CD4-positive, alpha-beta T cell treated with Interferon alpha-2 for 1 hour (primary cell): ENCODE measurements at regions not wholly inside any gene's neighbourhood (a gene's known extent, or its start where the extent isn't known, plus 50 kb on each side); places are given as distances from the start of the nearest gene placed in this dataset.
"Not testable (repeated sequence)": the region's sequence is repeated elsewhere in the genome, so short reads cannot be mapped to it uniquely, and the experiment has no call there.

Experiments used
- DNase-seq, 2 donors: peaks; one replicate each; pipeline ENCODE4 v3.0.0-alpha.2; 2020 to 2022

DNA sequence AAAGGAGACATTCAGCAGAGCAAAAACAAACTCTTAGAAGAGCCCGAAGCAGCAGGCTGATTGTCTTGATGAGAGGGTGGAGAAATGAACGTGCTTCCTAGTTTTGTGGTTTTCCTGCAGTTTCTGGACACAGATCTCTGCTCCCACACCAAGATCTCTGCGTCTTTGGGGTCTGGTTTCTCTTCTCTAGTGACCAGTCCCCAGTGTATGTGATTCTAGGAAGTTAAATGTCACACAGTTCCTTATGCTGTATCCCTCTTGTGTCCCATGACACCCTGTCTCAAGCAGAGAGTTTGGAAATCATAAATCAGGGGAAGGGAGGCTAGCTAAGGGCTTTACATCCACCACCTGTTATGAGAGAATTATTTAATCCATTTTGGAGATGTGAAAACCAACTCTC lies 55.4 kb upstream of the KLF14 start:
- DNase-seq = no peak

DNA sequence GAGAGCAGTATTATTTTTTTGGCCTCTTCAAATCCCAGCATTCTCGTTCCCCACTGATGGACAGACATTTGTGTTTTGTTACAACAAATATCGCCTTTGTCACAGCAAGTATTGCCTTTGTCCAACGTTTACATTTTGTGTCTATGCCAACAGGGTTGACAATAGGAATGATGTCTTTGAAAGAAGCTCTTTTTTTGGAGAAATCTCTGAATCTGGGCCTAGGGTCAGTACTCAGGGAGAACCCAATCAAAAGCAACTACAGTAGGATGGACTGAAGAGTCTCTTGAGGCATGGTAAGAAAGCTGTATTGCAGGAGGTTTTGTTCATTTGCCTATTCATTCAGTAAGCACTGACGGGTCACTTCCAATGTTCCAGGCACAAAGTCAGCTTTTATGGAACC lies 57.7 kb upstream of the KLF14 start:
- DNase-seq = no peak

DNA sequence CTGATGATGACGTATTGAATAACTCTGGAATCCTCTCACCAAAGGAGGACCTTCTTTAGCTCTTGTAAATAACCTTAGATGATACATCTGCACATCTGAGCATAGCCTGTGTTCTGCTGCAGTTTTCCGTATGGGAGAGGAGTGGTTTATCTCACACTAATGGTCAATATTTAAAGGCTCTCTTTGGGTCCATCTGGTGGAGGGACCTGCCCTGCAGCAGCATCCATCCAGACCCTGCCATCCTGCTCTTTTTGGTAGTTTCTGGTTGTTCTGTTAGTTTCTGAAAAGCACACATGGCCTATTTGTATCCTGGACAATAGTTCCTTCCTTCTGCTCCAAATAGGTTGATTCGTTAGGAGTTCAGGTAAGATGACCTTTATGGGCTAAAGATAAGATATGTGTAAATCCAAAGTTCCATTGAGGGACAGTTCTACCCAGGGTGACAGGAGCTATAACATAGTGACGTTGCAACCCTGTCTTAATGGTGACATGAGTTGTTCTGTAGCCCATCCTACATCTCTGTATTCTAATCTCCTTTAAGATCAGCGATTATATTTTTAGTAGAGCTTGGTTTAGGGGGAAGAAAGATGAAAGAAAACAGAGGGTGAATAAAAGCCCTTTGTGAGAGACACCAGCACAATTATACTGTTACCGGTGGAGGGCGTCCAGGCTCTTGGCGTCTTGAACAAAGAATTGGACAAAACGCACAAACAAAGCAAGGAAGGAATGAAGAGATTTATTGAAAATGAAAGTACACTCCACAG lies 60.0 kb upstream of the KLF14 start:
- DNase-seq = no peak

DNA sequence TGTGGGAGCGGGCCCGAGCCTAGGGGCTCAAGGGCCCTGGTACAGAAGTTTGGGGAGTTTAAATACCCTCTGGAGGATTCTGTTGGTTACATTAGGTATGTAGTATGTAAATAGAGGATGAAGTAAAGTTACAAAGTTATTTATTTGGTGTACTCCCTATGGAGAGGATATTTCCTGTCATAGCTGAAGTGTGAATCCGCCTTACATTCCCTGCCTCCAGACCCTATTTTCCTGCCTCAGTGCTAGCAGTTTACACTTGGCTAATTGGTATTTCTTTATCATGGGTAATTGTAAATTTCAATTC lies 60.6 kb upstream of the KLF14 start:
- no peak for DNase-seq

DNA sequence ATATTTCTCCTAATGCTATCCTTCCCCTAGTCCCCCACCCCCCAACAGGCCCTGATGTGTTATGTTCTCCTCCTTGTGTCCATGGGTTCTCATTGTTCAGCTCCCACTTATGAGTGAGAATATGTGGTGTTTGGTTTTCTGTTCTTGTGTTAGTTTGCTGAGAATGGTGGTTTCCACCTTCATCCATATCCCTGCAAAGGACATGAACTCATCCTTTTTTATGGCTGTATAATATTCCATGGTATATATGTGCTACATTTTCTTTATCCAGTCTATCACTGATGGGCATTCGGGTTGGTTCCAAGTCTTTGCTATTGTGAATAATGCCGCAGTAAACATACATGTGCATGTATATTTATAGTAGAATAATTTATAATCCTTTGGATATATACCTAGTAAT lies 62.4 kb upstream of the KLF14 start:
- not testable (repeated sequence) for DNase-seq

DNA sequence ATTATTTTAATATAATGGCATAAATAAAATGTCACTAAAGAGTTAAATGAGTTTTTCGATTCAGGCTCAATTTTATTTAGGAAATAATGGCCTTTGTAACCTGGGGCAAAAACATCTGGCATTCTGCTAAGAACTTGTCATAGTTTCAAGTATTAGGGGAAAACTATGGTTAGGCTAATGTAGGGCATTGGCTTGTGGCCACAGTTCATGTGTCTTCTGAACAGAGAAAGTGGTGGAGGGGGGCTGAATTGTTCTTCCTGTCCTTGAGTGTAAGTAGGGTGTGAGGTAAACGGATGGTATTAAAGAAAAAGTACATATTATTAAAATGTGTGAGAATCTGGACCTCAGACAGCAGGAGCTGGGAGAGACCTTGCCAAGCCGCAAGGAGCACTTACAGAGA lies 69.1 kb upstream of the KLF14 start:
- DNase-seq = no peak

DNA sequence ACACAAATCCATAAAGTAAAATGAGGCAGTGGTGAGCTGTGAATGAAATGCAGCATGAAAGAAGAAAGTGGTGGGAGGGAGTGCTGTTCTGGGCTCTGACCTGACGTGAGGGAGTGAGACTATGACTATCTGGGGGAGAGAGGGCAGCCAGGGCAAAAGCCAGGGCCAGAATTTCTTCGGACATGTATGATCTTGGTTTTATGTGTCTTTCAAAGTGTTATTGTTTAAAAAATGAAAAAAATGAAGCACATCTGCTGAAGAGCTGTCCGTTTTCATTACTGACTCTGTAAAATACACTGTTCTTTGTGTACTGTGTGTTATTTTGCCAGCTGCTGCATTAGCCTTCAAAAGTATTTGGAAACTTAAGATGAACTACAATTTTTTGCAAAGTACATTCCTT lies 70.2 kb upstream of the KLF14 start:
- no peak for DNase-seq

DNA sequence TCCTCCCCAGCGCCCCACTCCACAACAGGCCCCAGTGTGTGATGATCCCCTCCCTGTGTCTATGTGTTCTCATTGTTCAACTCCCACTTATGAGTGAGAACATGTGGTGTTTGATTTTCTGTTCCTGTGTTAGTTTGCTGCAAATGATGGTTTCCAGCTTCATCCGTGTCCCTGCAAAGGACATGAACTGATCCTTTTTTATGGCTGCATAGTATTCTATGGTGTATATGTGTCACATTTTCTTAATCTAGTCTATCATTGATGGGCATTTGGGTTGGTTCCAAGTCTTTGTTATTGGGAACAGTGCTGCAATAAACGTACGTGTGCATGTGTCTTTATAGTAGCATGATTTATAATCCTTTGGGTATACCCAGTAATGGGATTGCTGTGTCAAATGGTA lies 78.8 kb upstream of the KLF14 start:
- not testable (repeated sequence) for DNase-seq

DNA sequence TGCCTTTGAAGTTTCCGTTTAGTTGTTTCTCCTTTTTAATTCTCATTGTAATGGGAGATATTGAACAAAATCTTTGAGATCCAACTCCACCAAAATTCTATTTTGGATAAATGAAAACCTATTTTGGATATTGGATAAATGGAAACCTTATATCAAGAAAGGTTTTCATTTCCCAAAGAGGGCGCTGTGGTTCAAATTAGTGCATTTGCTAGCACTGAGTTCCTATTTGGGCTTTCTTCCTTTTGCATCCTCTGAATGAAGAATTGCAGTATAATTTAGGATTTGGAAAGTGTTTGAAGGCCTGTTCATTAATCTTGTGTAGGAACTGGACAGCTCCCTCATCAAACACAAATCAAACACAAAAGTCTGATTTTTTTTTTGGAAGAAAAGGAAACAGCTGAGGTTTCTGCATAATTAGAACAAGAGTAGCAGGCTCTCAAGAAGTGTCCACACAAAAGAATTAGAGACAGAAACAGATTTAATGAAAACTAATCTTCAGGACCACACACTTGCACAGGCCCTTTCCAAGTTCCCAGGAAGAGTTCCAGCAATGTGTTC lies 80.8 kb upstream of the KLF14 start:
- DNase-seq = peak in 1 of 2 donors; percentile 18

DNA sequence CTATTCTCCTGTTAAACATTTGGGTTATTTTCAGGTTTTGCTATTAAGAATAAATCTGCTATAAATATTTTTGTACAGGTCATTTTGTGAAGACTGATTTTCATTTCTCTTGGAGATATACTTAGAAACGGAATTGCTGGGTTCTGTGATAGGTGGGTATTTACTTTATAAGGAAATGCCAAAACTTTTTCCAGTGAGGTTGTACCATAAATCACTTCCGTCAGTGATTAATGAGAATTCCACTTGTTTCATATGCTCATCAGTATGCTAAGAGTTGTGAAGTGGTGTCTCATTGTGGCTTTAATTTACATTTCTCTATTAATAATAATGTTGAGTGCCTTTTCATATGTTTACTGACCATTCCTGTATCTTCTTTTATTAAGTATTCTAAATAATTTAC lies 84.0 kb upstream of the KLF14 start:
- no peak for DNase-seq

DNA sequence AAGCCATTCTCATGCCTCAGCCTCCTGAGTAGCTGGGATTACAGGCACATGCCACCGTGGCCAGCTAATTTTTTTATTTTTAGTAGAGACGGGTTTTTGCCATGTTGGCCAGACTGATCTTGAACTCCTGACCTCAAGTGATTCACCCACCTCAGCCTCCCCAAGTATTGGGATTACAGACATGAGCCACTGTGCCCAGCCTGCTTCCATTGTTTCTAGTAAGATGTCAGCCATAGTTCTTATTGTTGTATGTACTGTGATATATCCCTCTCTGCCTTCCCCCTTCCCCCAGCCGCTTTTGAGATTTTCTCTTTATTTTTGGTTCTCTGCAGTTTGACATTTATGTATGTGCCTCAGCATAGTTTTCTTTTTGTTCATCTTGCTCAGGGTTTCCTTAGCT lies 87.9 kb upstream of the KLF14 start:
- no peak for DNase-seq

DNA sequence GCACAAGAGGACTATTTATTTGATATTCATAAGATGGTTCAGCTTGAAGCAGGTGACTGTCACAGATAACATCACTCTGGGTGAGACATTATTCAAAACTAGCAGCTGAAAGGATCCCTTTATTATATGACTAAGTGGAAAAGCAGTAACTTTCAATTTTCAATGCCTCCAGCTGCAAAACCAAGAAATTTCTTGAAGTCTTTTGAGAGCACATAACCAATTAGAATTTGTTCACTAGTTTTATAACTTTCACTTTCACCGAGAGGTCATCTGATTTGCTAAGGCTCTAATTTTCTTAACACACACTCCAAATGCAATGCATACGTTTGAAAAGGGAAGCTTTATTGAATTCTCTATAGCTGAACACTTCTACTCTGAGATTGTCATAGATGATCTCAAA lies 88.6 kb upstream of the KLF14 start:
- DNase-seq = no peak

DNA sequence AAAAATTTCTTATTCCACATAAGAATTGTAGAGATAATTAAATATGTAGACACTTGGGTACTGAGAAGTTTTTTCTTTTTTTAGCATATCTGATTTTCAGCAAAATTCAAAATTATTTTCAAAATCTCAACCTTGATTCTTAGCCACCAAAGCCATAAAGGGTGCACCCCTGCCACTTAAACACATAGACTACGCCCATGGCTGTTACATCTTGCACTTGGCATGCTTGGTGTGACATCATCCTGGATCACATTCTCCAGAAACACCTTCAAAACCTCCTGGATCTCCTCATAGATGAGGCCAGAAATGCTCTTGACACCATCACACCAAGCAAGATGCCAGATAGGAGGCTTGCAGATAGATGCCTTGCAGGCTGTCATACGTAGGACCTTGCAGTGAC lies 89.1 kb upstream of the KLF14 start:
- no peak for DNase-seq

DNA sequence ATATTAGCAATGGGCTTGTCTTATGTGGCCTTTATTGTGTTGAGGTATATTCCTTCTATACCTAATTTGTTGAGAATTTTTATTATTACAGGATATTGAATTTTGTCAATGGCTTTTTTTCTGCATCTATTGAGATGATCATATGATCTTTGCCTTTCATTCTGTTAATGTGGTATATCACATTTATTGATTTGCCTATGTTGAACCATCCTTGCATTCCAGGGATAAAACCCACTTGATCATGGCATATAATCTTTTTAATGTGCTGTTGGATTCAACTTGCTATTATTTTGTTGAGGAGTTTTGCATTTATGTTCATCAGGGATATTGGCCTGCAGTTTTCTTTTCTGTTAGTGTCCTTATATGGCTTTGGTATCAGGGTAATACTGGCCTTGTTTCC lies 91.8 kb upstream of the KLF14 start:
- no peak for DNase-seq

DNA sequence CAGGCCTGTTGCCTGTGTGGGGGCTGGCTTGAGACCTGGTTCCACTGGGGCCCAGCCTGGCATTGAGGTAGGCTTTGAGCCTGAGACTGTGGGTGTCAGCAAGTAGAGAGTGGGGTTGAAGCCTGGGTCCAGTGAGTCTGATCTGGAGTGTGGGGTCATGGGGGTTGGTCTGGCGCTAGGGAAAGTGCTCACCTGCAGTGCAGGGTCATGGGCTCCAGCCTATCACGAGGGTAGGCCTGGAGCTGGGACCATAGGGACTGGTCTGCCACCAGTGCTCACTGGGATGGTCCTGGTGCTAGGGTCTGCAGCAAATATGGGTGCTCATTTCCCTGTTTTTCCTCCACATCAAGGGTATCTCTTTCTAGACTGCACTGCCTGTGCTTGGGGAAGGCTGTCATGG lies 95.4 kb upstream of the KLF14 start:
- DNase-seq = no peak

DNA sequence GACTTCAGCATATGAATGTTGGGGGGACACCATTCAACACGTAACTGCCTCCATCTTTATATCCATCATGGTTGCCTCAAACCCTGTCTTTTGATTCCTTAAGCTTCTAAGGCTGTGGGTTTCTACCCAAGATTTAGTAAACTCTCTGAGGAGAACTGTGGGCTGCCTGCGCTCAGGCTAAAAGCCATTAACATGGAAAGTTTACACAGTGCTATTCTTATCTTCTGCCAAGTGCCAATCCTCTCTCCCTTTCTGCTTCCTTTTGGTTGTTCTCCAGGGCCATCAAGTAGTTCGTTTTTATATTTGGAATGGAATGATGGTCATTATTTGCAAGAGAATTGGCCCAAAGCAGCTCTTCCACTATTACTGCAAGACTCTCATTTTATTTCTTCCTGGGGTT lies 97.3 kb upstream of the KLF14 start:
- no peak for DNase-seq

DNA sequence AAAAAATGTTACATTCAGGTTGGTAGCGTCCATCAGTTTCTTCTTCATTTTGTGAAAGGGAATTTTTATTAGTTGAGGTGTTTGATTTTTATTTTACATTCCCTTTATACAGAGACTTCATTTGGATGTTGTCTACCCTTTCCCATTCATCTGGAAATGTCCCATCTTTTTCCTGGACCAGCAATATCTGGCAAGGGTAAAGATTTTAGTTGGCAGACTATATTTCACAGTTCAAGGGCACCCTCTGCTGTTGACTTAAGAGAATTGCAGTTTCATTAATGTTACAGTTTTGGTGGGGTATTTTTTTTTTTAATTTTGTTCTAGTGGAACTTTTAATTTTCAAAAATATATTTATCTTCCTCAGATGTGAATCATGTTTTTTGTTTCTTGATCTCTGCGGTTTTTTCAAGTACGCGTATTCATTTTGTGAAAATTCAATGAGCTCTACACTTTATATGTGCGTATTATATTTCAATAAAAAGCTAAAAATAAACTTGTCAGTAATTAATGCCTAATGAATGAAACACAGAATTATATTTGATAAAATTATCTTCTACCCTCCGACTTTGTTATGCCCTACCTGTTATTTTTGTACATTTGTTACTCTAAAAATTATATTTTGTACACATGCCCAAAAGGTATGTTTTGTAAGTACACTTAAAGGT lies 97.9 kb upstream of the KLF14 start:
- peak in 1 of 2 donors; percentile 40 for DNase-seq

DNA sequence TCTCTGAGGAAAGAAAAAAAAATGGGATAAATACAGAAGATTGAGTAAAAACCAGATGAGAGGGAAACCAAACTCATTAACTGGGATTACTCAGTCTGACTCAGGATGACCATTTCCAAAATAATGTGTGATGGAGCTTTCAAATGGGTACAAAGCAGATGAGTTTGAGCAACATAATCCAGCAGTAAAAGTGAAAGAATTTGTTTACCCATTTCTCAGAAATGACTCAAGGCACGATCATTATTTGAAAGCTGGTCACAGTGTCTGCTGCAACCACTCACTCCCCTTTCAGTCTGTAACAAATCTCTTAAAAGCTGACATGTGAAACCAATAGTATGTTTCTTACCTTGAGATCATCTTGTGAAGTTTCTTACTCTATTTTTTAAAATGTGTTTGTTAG lies 104.7 kb upstream of the KLF14 start:
- DNase-seq = no peak

DNA sequence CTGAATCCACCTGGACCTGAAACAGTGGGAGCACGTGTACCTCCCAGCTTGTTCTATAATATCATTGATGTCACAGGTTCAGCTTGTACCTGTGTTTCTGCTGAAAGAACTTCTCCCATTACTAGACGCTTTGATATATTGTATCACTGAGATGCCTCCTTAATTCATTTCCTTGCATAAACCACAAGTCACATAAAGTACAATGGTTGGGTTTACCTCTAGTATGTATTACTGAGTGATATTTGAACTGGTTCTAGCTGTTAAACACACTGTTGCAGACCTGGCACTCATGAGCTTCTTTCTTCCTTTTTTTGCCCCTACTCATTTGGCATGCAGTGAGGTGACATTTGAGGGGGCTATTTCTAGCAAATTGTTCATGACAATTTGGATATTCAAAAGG lies 106.6 kb upstream of the KLF14 start:
- DNase-seq = no peak

DNA sequence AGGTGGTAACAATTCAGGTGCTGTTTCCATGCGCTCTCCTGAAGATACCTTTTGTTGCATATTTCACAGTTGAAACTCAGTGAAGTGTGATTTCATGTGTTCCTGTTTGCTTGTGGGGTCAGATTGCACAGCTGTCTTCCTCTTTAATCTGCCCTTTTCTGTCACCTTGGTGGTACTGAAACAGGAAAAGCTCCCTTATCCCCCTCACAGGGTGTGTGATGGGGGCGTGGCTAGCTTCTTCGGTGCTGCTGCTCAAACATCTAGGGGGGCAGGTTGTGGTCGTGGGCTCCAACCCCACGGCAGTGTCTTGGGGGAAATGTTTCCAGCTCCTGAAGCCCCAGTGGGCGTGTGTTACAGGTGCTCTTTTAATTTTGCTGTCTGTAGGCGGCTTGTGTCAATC lies 107.4 kb upstream of the KLF14 start:
- no peak for DNase-seq

DNA sequence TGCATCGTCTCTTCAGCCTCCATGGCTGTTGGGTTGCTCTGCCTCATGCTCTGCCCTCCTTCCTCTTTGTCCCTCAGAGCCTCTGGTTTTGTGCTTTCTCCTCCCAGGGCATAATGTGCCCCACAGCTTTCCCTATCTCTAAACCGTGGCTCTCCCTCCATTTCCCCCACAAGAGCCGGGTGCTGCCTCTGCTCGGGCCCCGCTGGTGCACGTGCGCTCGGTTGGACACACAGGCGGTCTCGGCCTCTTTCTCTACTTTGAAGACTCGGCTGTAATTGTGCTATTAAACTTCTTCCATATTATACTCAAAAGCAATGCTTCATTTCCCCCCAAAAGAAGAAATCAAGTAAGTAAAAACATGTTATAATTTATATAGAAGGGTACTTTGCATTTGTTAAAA lies 109.7 kb upstream of the KLF14 start:
- DNase-seq = no peak

DNA sequence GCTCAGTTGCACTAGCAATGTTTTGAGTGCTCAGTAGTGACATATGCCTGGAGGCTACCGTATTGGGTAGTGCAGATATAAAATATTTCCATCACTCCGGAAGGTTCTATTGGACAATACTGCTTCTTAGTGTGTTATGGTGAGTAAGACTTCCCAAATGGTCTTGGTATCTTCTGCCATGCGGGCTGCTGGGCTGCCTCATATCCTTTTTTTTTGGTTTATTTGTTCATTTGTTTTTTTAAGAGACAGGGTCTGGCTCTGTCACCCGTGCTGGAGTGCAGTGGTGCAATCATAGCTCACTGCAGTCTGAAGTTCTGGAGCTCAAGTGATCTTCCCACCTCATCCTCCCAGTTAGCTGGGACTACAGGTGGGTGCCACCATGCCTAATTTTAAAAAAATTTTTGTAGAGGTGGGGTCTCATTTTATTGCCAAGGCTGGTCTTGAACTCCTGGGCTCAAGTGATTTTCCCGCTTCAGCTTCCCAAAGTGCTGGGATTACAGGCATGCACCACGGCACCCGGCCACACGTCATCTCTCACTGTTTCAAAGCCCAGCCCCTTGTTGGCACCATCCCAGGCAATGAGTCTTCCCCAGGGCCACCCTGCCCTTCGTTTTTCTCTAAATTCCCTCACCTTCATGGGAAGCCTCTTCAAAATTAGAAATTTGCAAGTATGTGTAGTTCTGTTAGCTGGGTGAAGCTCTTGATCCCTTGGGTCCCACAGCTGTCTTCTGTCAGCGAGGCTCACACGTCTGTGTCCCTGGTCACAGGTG lies 111.0 kb upstream of the KLF14 start:
- DNase-seq = no peak

DNA sequence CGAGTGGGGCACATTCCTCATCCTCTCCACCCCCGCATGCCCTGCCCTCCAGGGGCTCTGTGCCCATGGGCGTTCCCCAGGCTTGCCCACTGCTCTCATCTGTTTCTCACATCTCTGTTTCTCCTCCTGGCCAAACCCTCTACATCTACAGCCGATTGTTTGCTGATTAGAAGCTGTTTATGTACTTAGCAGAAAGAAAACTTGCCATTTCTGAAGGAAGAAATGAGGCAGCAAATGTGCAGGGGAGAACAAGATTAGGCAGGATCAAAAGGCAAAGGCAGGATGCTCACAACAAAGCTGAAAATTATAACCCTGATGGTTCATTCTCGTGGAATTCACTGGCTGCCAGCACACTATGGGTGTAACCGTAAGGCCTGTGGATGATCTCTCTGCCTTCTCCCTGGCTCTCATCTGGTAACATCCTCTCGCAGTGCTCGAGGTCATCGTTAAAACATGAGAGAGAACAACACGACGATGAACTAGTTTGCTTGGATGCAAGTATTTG lies 111.6 kb upstream of the KLF14 start:
- no peak for DNase-seq

DNA sequence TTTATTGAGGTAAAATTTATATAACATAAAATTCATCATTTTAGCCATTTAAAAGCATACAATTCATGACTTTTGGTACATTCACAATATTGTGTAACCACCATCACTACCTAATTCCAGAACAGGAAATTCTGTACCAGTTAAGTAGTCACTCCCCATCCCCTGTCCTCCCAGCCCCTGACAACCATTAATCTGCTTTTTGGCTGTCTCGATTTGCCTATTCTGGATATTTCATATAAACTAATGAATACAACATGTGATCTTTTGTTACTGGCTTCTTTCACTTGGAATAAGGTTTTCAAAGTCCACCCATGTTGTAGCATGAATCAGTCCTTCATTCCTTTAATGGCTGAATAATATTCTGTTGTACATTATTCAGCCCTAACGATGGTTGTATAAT lies 115.6 kb upstream of the KLF14 start:
- no peak for DNase-seq
